GM12878 (cell line): ENCODE measurements at regions not wholly inside any gene's neighbourhood (a gene's known extent, or its start where the extent isn't known, plus 50 kb on each side); places are given as distances from the start of the nearest gene placed in this dataset.

Experiments
- CREB1 ChIP-seq: IDR thresholded peaks from 2 replicates; pipeline ENCODE4 v1.6.1; 2012; ENCODE audit warnings: low read depth, mild to moderate bottlenecking, inconsistent platforms
- FOXM1 ChIP-seq: IDR thresholded peaks from 2 replicates; pipeline ENCODE4 v1.6.1; 2012; ENCODE audit warnings: low read depth, mild to moderate bottlenecking, inconsistent platforms, low read length, moderate library complexity
- HCFC1 ChIP-seq: fragments of 150-350 bp; IDR thresholded peaks from 2 replicates; pipeline ENCODE4 v1.6.1; 2014; ENCODE audit warnings: low read length
- NFIC ChIP-seq: IDR thresholded peaks from 2 replicates; pipeline ENCODE4 v1.6.1; 2012; ENCODE audit warnings: low read depth, mild to moderate bottlenecking, inconsistent platforms, low read length, moderate library complexity
- NFYB ChIP-seq: IDR thresholded peaks from 2 replicates; pipeline ENCODE4 v1.6.1; 2011; ENCODE audit warnings: low read depth, mild to moderate bottlenecking, low read length, improper control_type of control experiment, moderate library complexity; ENCODE audit not compliant: insufficient read depth
- USF2 ChIP-seq: IDR thresholded peaks from 2 replicates; pipeline ENCODE4 v1.6.1; 2011; ENCODE audit warnings: low read depth, low read length, improper control_type of control experiment, borderline replicate concordance
- TF ChIP-seq, protein P1 (sequence below), 3 experiments: IDR thresholded peaks in 2 of 3; conservative IDR thresholded peaks in 1 of 3; 2 replicates each; pipeline ENCODE4 v1.5.1; 2011; ENCODE audit warnings: low read depth in 3 of 3, low read length in 3 of 3, mild to moderate bottlenecking in 3 of 3, control low read depth in 2 of 3, moderate library complexity in 2 of 3, inconsistent platforms in 1 of 3, mixed read lengths in 1 of 3; ENCODE audit not compliant: control insufficient read depth in 2 of 3, insufficient read depth in 1 of 3; ENCODE audit errors: extremely low read depth in 1 of 3

GRCh38 chr6:113643407-113643770 is 213.8 kb upstream of the MARCKS start:
- TF ChIP-seq, protein P1, sequence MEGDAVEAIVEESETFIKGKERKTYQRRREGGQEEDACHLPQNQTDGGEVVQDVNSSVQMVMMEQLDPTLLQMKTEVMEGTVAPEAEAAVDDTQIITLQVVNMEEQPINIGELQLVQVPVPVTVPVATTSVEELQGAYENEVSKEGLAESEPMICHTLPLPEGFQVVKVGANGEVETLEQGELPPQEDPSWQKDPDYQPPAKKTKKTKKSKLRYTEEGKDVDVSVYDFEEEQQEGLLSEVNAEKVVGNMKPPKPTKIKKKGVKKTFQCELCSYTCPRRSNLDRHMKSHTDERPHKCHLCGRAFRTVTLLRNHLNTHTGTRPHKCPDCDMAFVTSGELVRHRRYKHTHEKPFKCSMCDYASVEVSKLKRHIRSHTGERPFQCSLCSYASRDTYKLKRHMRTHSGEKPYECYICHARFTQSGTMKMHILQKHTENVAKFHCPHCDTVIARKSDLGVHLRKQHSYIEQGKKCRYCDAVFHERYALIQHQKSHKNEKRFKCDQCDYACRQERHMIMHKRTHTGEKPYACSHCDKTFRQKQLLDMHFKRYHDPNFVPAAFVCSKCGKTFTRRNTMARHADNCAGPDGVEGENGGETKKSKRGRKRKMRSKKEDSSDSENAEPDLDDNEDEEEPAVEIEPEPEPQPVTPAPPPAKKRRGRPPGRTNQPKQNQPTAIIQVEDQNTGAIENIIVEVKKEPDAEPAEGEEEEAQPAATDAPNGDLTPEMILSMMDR (IDR thresholded peaks at IDR 0.05 in 2 of 3, conservative IDR thresholded peaks at IDR 0.05 in 1 of 3; ENCODE audit: control insufficient read depth in 2 of 3, extremely low read depth in 1 of 3, insufficient read depth in 1 of 3, low read depth in 3 of 3, low read length in 3 of 3) = no peak
- TF ChIP-seq FOXM1 (no peak), CREB1 (no peak), USF2 (no peak), HCFC1 (no peak), NFIC (no peak), NFYB (no peak)
